ENCODE measurements at regions not wholly inside any gene's neighbourhood (a gene's known extent, or its start where the extent isn't known, plus 50 kb on each side); places are given as distances from the start of the nearest gene placed in this dataset.

DNA sequence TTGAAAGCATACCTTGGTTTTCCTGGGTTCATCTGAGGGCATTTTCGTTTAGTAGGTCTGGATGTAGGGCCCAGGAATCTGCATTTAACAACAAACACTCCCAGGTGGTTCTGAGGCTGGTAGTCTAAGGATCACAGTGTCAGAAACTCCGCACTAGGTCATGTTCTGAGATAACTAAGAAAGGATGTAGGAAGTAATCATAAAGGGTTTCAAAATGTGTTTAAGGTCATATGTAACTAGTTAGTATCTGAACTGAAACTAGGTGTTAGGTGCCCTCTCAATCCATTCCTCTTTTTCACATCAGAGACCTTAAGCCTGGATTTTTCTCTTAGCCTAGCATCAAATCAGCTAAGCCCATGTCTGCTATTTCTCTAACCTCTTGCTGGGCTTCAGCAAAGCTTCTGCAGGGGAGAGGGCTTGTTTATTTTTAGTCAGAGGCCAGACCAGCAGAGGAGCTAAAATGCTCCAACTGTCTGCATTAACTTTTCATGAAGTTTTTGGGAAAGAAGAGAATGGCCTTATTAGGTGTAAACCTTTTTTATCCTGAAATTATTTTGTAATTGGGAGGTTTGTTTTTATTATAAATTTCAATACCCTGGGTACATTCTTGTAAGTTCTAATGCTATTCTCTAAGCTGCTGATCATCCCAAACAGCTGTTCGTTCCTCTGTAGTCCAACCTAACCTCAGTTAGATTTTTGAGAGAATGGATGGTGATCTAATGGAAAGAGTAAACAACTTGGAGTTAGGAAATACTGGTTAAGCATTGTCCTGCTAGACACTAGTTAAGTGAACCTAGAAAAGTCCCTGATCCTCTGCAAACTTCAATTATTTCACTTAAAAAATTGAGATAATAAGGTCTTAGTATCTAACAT lies 262.8 kb upstream of the RFC3 start:
- TF ChIP-seq POLR2A (IDR thresholded peaks at IDR 0.05), result no peak
- TF ChIP-seq, protein P1, sequence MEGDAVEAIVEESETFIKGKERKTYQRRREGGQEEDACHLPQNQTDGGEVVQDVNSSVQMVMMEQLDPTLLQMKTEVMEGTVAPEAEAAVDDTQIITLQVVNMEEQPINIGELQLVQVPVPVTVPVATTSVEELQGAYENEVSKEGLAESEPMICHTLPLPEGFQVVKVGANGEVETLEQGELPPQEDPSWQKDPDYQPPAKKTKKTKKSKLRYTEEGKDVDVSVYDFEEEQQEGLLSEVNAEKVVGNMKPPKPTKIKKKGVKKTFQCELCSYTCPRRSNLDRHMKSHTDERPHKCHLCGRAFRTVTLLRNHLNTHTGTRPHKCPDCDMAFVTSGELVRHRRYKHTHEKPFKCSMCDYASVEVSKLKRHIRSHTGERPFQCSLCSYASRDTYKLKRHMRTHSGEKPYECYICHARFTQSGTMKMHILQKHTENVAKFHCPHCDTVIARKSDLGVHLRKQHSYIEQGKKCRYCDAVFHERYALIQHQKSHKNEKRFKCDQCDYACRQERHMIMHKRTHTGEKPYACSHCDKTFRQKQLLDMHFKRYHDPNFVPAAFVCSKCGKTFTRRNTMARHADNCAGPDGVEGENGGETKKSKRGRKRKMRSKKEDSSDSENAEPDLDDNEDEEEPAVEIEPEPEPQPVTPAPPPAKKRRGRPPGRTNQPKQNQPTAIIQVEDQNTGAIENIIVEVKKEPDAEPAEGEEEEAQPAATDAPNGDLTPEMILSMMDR (IDR thresholded peaks at IDR 0.05), result no peak

All from uterus (tissue), 2 donors.